ENCODE measurements at regions not wholly inside any gene's neighbourhood (a gene's known extent, or its start where the extent isn't known, plus 50 kb on each side); places are given as distances from the start of the nearest gene placed in this dataset.

DNA sequence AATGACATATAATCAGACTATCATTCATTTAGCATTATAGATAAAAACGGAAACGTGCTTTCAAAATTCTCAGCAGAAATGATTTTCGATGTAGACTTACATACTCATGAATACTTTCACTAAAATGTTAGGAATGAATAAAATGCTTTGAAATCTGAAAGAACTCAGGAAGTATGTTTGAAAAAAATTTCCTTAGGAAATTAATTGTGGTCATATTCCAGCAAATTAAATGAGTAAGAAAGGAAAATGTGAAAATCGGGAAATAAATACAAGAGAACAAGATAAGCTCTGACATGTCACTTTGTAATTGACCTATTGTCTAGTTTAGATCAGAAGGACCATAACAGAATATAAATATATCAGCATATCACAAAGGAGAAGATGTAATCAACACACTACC, 981.0 kb upstream of the CDH2 start:
- ChIA-PET POLR2A (ENCODE audit: partially characterized antibody) (no interaction called here), CTCF (ENCODE audit: partially characterized antibody) (no interaction called here)
- no peak overlapping the region for H4K91ac ChIP-seq (replicated peaks; ENCODE audit: insufficient read length, low read length)
- H4K20me1 ChIP-seq (replicated peaks in 1 of 2; ENCODE audit: control insufficient read depth in 1 of 2, insufficient read depth in 2 of 2, low read length in 2 of 2), result no peaks in the 10 kb centered on the region
- H4K5ac ChIP-seq (ENCODE audit: insufficient read length, low read depth, low read length), result no peak overlapping the region
- peaks cover 0 to 5% (median 0%) of the 10 kb centered on the region in 4 experiments; a peak in 1 of 7 replicates for H3K4me1 ChIP-seq (replicated peaks in 1 of 4; ENCODE audit: control insufficient read depth in 3 of 4, insufficient read depth in 4 of 4, low read length in 3 of 4)
- no peaks in the 10 kb centered on the region for H3K23me2 ChIP-seq (ENCODE audit: low read depth, low read length)
- no peak overlapping the region for H2AFZ ChIP-seq (ENCODE audit: low read length)
- no peak overlapping the region for H2AK5ac ChIP-seq (ENCODE audit: low read depth, low read length)
- no peaks in the 10 kb centered on the region for H3K36me3 ChIP-seq (ENCODE audit: control insufficient read depth in 2 of 4, insufficient read depth in 4 of 4, low read length in 3 of 4)
- H3K27me3 ChIP-seq (replicated peaks in 1 of 4; ENCODE audit: control insufficient read depth in 3 of 4, extremely low read depth in 1 of 4, insufficient read depth in 3 of 4, low read length in 3 of 4), result no peaks in the 10 kb centered on the region
- no peaks in the 10 kb centered on the region for H3K9me3 ChIP-seq (ENCODE audit: insufficient read depth in 2 of 2, low read depth in 1 of 2, low read length in 1 of 2)
- no peak overlapping the region for H3K14ac ChIP-seq (ENCODE audit: insufficient read length)
- no peak overlapping the region for H3K4ac ChIP-seq (replicated peaks; ENCODE audit: insufficient read length, low read depth, low read length)
- no peak overlapping the region for H2BK12ac ChIP-seq (ENCODE audit: low read depth, low read length)
- no peak overlapping the region for H3K23ac ChIP-seq (ENCODE audit: insufficient read length)
- no peak overlapping the region for H4K8ac ChIP-seq (ENCODE audit: extremely low read depth, insufficient read depth, low read length)
- no peak overlapping the region for H2BK15ac ChIP-seq (ENCODE audit: low read length)
- H3K79me1 ChIP-seq (ENCODE audit: low read depth, low read length), result no peaks in the 10 kb centered on the region
- no peak overlapping the region for H2BK5ac ChIP-seq (ENCODE audit: low read depth, low read length)
- H3K4me2 ChIP-seq (ENCODE audit: insufficient read depth in 1 of 2, low read depth in 2 of 2, low read length in 2 of 2), result no peak overlapping the region
- no peak overlapping the region for H2BK120ac ChIP-seq (replicated peaks; ENCODE audit: low read depth, low read length)
- 90% methylated on average over 4 of the region's 4 CpGs; no CpG with 5 or more reads in 1 of the 2 experiments for WGBS, 2 experiments (ENCODE audit: extremely low coverage in 1 of 2, insufficient coverage in 1 of 2, insufficient read length in 1 of 2, insufficient replicate concordance in 2 of 2, low coverage in 1 of 2, low lambda C conversion rate in 2 of 2, missing lambda C conversion rate in 1 of 2)
- no peak overlapping the region for H3K18ac ChIP-seq (ENCODE audit: extremely low read depth, low read length)
- no peaks in the 10 kb centered on the region for H3K79me2 ChIP-seq (ENCODE audit: control insufficient read depth in 1 of 2, insufficient read depth in 2 of 2, low read length in 2 of 2)
- H3K9ac ChIP-seq (replicated peaks in 1 of 4; ENCODE audit: extremely low read depth in 1 of 4, low read depth in 3 of 4, low read length in 3 of 4), result no peak overlapping the region
- no peak overlapping the region for H3K4me3 ChIP-seq (ENCODE audit: extremely low read depth in 1 of 4, insufficient read depth in 2 of 4, low read depth in 3 of 4, low read length in 4 of 4)
- H3K56ac ChIP-seq (replicated peaks; ENCODE audit: insufficient read length, low read depth, low read length), result no peak overlapping the region
- no peak for FAIRE-seq
- H2BK20ac ChIP-seq (ENCODE audit: low read length), result no peak overlapping the region
- no peak for DNase-seq (ENCODE audit: low read depth in 1 of 2, low spot score in 2 of 2)
- no peak overlapping the region for H3K27ac ChIP-seq (ENCODE audit: low read depth, low read length)
- TF ChIP-seq SP1 (IDR thresholded peaks at IDR 0.05; ENCODE audit: low read depth, low read length) (no peak), KDM4A (IDR thresholded peaks at IDR 0.05; ENCODE audit: low read depth, low read length, severe bottlenecking) (no peak), SRF (IDR thresholded peaks at IDR 0.05; ENCODE audit: low read depth, low read length) (no peak)
